ENCODE measurements at regions not wholly inside any gene's neighbourhood (a gene's known extent, or its start where the extent isn't known, plus 50 kb on each side); places are given as distances from the start of the nearest gene placed in this dataset.

DNA sequence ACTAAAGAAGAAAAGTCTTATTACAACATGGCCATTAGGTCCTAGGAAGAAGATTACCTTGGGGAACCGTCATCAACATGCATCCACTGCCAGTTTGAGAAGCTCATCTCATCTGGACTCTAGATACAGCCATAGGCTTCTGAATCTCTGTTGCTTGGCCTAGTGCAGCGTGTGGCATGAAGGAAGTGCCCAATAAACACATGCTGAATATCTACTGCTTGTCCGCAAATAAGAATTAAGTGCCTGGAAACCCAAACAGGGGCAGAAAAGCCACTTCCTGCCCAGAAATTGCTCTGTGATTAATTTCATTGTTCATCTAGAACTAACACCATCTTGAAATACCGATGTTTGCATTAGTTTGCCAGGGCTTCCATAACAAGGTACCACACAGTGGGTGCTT, 241.1 kb upstream of the KLF3 start (continued):
- no peak for TF ChIP-seq ZNF644 (CRISPR knock-in tag; IDR thresholded peaks at IDR 0.05; ENCODE audit: low read depth)

DNA sequence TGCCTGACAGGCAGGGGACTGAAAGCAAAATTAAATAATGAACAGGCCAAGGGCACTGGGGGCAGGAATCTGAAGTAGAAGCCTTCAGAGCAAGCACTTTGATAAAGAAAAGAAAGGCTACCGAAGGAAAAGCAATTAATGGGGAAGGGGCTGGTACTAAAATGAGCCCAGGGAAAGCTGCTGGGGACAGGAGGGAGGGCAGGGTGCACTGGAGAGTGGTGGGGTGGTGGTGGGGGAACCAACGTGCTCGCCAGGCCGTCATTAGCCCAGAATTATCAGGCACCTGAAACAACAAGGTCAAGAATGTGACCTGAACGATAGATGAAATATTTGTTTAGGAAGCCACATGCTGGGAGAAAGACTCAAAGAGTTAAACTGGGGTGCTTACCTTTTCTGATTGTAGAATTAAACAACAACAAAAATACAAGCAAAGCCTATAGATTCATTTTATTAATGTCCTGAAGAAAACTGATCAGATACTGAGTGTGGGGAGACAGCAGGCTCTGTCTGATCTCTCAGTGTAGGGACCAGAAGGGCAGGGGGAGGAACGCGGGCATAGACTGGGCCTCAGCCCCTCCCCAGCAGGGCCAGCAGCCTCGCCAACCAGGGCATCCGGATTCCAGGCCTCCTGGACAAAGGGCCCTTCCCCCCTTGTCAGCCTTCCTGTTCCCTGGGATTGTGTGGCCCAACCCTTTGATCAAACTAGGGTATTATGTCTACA, 239.7 kb upstream of the KLF3 start:
- CTCF ChIA-PET (ENCODE audit: low intra/inter-chr PET ratio, low total read pairs): no interaction called here
- in situ Hi-C loops (cut with HindIII; ENCODE audit: extremely low pct_ligation_motif_present, low pct_unique_long_range_greater_than_20kb): no loop called here
- 4% methylated on average over 9 of the region's 9 CpGs for WGBS (ENCODE audit: low lambda C conversion rate)
- TF ChIP-seq ZEB1 (IDR thresholded peaks at IDR 0.05; ENCODE audit: insufficient replicate concordance, low read depth): peak; percentile 83
- TF ChIP-seq ZNF256 (CRISPR knock-in tag; conservative IDR thresholded peaks at IDR 0.05): no peak
- TF ChIP-seq, protein P1, sequence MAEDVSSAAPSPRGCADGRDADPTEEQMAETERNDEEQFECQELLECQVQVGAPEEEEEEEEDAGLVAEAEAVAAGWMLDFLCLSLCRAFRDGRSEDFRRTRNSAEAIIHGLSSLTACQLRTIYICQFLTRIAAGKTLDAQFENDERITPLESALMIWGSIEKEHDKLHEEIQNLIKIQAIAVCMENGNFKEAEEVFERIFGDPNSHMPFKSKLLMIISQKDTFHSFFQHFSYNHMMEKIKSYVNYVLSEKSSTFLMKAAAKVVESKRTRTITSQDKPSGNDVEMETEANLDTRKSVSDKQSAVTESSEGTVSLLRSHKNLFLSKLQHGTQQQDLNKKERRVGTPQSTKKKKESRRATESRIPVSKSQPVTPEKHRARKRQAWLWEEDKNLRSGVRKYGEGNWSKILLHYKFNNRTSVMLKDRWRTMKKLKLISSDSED (CRISPR knock-in tag; IDR thresholded peaks at IDR 0.05): no peak
- TF ChIP-seq ZNF746 (CRISPR knock-in tag; IDR thresholded peaks at IDR 0.05): peak; percentile 95
- no peak for TF ChIP-seq RORA (CRISPR knock-in tag; IDR thresholded peaks at IDR 0.05)
- no peak for TF ChIP-seq GLI4 (CRISPR knock-in tag; IDR thresholded peaks at IDR 0.05; ENCODE audit: borderline replicate concordance)
- TF ChIP-seq, protein P2, sequence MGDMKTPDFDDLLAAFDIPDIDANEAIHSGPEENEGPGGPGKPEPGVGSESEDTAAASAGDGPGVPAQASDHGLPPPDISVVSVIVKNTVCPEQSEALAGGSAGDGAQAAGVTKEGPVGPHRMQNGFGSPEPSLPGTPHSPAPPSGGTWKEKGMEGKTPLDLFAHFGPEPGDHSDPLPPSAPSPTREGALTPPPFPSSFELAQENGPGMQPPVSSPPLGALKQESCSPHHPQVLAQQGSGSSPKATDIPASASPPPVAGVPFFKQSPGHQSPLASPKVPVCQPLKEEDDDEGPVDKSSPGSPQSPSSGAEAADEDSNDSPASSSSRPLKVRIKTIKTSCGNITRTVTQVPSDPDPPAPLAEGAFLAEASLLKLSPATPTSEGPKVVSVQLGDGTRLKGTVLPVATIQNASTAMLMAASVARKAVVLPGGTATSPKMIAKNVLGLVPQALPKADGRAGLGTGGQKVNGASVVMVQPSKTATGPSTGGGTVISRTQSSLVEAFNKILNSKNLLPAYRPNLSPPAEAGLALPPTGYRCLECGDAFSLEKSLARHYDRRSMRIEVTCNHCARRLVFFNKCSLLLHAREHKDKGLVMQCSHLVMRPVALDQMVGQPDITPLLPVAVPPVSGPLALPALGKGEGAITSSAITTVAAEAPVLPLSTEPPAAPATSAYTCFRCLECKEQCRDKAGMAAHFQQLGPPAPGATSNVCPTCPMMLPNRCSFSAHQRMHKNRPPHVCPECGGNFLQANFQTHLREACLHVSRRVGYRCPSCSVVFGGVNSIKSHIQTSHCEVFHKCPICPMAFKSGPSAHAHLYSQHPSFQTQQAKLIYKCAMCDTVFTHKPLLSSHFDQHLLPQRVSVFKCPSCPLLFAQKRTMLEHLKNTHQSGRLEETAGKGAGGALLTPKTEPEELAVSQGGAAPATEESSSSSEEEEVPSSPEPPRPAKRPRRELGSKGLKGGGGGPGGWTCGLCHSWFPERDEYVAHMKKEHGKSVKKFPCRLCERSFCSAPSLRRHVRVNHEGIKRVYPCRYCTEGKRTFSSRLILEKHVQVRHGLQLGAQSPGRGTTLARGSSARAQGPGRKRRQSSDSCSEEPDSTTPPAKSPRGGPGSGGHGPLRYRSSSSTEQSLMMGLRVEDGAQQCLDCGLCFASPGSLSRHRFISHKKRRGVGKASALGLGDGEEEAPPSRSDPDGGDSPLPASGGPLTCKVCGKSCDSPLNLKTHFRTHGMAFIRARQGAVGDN (CRISPR knock-in tag; IDR thresholded peaks at IDR 0.05): peak; percentile 96
- no peak for TF ChIP-seq ZNF557 (CRISPR knock-in tag; IDR thresholded peaks at IDR 0.05)
- TF ChIP-seq, protein P3, sequence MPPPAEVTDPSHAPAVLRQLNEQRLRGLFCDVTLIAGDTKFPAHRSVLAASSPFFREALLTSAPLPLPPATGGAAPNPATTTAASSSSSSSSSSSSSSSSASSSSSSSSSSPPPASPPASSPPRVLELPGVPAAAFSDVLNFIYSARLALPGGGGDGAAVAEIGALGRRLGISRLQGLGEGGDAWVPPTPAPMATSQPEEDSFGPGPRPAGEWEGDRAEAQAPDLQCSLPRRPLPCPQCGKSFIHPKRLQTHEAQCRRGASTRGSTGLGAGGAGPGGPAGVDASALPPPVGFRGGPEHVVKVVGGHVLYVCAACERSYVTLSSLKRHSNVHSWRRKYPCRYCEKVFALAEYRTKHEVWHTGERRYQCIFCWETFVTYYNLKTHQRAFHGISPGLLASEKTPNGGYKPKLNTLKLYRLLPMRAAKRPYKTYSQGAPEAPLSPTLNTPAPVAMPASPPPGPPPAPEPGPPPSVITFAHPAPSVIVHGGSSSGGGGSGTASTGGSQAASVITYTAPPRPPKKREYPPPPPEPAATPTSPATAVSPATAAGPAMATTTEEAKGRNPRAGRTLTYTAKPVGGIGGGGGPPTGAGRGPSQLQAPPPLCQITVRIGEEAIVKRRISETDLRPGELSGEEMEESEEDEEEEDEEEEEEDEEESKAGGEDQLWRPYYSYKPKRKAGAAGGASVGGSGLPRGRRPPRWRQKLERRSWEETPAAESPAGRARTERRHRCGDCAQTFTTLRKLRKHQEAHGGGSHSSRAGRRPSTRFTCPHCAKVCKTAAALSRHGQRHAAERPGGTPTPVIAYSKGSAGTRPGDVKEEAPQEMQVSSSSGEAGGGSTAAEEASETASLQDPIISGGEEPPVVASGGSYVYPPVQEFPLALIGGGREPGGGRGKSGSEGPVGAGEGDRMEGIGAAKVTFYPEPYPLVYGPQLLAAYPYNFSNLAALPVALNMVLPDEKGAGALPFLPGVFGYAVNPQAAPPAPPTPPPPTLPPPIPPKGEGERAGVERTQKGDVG (CRISPR knock-in tag; IDR thresholded peaks at IDR 0.05; ENCODE audit: borderline replicate concordance): no peak
- TF ChIP-seq STAG1 (CRISPR knock-in tag; IDR thresholded peaks at IDR 0.05): peak; percentile 1; the same call in 1 of the 2 replicates
- peak; percentile 60 for TF ChIP-seq RARA (CRISPR knock-in tag; IDR thresholded peaks at IDR 0.05)
- 0 out of 2 replicates have a peak, but pooled peaks have one; percentile 35 for TF ChIP-seq TMF1 (CRISPR knock-in tag; IDR thresholded peaks at IDR 0.05; ENCODE audit: low read depth)
- peak; percentile 94 for TF ChIP-seq MED1 (CRISPR knock-in tag; IDR thresholded peaks at IDR 0.05)

More for the DNA sequence above, 239.7 kb upstream of the KLF3 start:
- H3K4me1 ChIP-seq (ENCODE audit: insufficient read depth, low read length): peaks cover 44% of the 10 kb centered on the region
- peak overlapping the region; percentile 50 for H3K9ac ChIP-seq (ENCODE audit: insufficient read depth, low read depth, low read length)
- H2AFZ ChIP-seq (ENCODE audit: low read length): no peak overlapping the region
- peak; percentile 93 for DNase-seq (ENCODE audit: low spot score)
- peak; percentile 91 for FAIRE-seq
- H3K27me3 ChIP-seq (ENCODE audit: control insufficient read depth in 1 of 2, insufficient read depth in 2 of 2, low read length in 2 of 2): no peaks in the 10 kb centered on the region
- H3K36me3 ChIP-seq (replicated peaks in 1 of 2; ENCODE audit: control insufficient read depth in 1 of 2, insufficient read depth in 2 of 2, low read length in 2 of 2): no peaks in the 10 kb centered on the region
- POLR2A ChIA-PET: interaction anchor here (0.9 kb wide), 1 partner anchor 105 kb away, joined by 8 read pairs; no protein-coding TSS in a partner anchor
- peak overlapping the region; percentile 81 for H3K27ac ChIP-seq (ENCODE audit: extremely low read length, insufficient read depth, low read length)
- H3K79me2 ChIP-seq (ENCODE audit: insufficient read depth, low read length): no peaks in the 10 kb centered on the region
- ATAC-seq: peak; percentile 100
- BruUV-seq (replicated peaks): no TSS peak
- no peaks in the 10 kb centered on the region for H4K20me1 ChIP-seq (ENCODE audit: insufficient read depth, low read length)
- peaks cover 24% of the 10 kb centered on the region for H3K9me3 ChIP-seq (ENCODE audit: low read length)
- H3K4me3 ChIP-seq (replicated peaks in 1 of 3; ENCODE audit: insufficient read depth in 1 of 3, low read depth in 2 of 3, low read length in 3 of 3): peak overlapping the region; percentile 3 to 38 (median 12); a peak in 3 of 6 replicates
- H3K4me2 ChIP-seq (ENCODE audit: low read depth, low read length): peak overlapping the region; percentile 65
- intact Hi-C loops (cut with micrococcal nuclease; ENCODE audit: unreplicated experiment): loop anchor here (1.0 to 10.0 kb wide), 2 partner anchors 39 to 250 kb away; no protein-coding TSS in a partner anchor
